RPMI8226 (cell line): ENCODE measurements at regions not wholly inside any gene's neighbourhood (a gene's known extent, or its start where the extent isn't known, plus 50 kb on each side); places are given as distances from the start of the nearest gene placed in this dataset.

Experiments
- DNase-seq: peaks from one replicate; pipeline ENCODE4 v3.0.0-alpha.2; 2015

DNA sequence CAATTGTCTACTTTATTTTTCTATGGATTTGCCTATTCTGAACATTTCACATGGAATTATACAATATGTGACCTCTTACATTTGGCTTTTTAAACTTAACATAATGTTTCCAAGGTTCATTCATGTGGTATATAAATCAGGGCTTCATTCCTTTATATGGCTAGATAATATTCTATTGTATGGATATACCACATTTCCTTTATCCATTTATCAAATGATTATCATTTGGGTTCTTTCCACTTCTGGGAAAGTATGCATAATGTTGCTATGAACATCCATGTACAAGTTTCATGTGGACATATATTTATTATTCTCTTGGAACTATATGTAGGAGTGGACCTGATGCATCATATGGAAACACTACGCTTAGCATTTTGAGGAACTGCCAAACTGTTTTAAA is 99.7 kb upstream of the NCKAP5 start:
- DNase-seq: no peak

DNA sequence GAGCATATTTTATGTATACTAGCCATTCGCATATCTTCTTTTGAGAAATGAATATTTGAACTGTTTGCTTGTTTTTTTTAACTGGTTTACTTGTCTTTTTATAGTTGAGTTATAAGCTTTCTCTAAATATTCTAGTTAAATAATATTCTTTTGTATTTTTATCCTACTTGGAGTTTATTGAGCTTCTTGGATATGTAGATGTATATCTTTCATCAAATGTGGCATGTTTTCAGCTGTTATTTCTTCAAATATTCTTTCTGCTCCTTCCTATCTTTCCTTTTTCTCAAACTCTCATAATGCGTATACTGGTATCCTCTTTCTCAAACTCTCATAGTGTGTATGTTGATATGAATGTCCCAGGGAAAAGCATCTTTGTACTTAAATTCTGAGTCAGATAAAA is 100.3 kb upstream of the NCKAP5 start:
- no peak for DNase-seq

DNA sequence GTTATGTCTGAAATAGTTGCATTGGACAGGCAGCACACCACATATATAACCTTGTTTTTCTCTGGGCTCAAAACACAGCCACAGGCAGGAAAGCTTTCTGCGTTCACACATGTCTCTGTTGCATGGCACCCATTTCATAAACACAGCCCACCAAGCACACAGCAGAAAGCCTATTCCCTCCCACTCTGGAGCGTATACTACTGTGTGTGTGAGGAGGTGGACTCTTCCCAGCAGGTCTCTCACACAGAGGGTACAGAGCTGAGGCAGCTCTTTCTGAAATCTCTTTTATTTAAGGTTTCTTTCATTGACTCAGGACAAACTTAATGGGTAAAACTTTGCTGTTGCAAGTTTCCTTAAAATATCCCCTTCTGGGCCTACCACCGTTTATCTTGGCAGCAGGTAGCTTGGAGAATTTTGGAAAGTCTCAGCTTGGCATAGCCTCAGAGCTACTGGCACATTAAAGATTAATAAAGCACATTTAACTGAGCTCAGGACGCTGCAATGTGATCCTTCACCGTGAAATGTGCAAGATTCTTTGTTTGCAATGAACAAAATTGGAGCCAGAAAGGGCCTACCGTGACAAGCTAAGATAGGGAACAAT is 105.1 kb upstream of the NCKAP5 start:
- DNase-seq: no peak

DNA sequence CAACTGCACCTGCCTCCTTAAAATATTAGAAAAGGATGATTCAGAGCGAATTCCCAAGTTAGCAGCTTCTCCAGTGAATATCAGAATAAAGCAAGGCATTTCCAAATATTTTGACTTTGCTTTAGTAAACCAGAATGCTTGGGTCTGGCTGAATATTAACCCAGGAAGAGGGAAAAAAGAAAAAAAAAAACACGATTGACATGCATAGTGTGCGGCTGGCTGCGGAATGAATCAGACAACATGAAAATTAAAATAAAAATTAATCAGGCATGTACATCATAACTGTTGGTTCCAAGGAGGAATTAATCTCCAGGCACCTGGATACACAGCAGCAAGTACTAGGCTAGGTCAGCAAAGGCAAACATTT is 105.8 kb upstream of the NCKAP5 start:
- DNase-seq: no peak

DNA sequence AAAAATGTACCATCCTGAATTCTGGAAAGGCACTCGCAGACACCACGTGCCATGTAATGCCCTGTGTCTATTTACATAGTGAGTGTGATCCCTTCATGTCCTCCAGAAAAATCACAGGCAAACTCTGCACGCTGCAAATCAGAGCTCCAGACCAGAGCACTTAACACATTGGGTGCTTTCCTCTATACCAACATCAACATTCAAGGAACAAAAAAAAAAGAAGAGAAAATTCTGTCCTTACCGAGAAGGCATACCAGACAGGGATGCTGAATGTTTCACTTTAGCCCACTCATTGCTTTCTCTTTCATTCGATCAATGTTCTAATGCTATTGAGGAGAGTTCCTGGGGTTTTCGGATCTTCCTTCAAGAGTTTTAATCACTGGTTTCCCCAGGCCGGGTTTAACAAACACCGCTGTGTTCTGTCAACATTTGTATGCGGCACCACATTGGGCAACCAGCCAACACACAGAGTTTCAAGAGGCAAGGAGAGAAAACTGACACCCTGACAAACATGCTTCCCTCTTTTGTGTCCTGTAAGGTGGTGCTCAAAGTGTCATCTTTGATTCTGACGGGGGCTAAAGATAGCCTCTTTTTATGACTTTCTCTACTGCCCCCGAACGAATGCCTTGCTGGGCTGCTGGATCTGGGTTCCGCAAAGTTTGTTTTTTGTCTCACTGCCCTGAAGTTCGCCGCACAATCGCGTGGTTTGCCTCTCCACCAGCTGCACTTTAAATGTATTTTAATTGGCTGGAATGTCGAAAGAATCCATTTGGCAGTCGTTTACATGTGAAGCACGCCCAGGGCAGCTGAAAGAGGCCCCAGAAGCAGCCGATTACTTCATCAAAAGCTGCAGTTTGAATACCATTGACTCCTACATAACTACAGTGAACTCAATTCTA is 106.4 kb upstream of the NCKAP5 start:
- peak; percentile 3 for DNase-seq

DNA sequence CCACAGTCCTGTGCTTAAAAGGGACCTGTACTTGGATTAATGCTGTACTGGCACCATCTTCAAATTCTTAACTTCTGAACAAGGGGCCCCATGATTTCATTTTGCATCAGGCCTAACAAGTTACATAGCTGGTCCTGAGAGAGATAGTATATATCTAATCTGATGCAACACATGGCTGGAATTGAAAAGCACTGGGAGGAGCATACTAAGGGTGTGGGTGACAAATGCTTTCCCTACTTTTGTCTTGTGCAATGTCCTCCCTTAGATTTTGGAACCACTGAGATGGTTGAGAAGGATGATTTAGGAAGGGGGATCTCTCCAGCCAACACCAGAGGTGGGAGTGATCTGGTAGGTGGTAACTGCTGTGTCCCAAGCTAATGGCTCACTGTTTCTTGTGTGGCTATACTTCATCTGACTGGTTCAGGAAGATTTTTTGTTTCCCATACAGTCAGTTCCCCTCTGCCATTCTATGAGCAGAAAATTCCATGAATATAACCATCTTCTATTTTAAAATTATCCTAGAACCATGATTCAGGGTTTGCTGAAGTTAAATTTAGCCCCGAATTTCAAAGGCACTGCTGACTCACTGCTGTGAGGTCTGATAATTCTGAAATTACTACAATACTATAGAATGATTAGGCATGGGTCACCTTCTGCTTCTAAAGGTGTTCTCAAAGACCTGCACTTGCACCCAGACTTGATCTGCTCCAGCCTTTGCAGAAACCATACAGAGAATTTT is 108.3 kb upstream of the NCKAP5 start:
- DNase-seq: no peak

DNA sequence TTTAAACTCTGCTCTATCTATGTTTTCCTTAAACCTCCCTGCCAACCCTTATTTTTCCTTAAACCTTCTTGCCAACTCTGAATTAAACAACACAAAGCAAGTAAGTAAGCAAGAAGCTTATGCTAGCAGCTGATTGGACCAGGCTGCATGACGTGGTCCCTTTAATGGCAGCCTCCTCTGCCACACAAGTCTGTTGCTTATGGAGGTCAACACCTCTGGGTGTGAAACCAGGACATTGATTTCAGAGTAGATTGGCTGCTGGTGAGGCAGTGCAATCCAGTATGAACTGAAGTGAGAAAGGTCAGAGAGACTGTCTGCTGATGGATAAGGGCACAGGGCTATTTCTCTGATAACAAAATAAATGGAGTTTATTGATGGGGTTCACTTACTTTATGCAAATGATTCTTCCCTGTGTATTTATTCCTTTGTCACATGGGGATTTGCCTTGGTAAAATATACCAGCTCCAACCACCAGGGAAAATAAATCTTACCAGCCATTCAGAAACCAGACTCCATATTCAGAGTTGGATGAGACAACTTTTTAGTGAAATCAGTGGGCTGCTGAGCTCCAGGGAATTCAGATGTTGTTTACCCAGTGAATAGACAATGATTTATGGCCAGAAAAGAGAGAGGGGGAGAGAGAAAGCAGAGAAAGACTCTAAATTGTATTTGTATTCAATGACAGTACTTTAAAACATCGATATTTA is 112.2 kb upstream of the NCKAP5 start:
- no peak for DNase-seq

DNA sequence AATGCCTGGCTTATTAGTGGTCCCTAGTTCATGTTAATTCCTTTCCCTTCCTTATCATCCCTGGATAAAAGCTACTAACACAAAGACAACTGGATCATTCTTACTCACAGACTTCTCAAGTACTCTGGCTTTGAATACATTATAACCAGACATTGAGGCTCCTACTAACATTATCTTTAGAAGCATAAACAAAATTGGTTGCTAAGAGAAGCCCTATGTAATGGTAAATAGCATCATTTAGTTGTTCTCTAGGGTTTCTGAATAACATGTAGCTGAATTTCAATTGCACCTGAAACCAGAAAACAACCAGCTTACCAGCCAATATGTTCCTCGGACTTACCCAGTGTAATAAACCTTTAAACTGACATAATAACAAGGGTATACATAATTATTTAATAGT is 114.1 kb upstream of the NCKAP5 start:
- no peak for DNase-seq

DNA sequence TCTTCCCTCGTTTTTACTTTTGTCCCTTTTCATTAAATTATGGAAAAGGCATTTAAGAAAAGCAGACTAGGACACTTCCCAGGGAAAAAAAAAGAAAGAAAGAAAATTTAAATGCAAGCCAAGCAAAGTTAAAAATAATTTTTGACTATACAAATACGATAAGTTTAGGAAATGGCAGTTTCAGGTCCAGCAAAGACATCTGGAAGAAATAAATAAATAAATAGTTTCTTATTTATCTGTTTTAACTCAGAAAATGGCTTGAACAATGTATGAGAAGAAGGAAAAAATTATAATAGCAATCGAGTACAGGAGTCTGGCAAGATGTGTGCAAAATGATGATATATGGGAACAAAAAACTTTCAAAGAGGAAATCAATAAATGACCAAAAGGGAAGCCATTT is 114.6 kb upstream of the NCKAP5 start:
- DNase-seq: no peak

DNA sequence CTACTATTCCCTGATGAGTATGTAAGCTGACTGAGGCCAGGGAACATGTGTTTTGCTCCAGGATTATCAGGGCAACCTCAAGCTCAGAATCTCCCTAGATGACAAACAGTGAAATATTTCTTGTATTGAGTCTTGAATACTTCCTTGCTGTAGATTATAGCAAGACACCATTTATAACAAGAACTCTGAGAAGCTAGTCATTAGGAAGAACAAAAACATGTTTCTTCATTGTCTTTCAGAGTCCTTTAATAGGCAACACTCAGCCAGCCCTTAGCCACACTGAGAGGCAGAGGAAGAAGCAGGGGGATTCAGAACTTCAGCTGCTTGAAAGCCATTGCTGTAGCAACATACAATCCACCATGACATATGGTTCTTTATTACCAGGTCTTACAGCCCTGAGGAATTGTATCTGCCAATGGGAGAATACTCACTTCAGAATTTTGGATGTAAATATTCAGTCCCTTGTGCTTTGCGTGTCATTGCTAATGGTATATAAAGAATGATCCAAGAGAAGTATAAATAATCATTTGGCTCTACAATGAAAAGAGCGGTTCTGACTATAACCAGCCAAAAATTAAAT is 117.5 kb upstream of the NCKAP5 start:
- DNase-seq: no peak

DNA sequence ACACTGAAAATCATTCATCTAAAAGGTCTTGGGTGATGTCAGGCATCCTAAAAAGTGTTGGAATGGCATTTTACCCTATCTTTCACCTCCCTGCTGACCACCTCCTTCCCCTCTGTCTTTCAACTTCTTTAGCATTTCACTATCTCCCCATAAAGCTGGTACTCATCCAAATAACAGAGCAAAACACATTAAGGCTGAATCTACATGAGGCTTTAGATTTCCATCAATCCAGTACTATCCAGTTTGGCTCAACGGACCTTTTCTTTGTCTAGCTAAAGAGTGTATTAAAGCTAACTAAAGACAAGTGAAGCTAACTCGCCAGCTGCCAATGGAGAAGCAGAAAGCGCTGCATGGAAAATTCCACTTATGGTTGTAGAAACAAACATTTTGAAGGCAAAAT is 122.5 kb upstream of the NCKAP5 start:
- DNase-seq: no peak

DNA sequence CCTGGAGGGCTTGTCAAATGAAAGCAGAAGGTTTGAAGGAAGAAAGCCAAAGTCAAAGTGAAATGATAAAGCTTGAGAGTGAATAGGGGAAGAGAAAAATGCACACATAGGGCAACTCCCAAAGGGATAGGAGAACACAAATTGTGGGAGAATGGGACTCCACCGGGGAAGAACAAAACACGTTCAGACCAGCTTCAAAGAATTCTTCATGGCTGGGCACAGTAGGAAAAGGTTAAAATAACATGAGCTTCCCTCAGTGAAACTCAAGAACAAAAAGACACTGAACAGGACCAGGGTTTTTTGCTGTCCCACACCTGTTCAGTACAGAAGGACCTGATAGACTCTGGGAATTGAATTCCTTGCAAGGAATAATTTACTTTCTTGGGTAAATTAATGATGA is 123.1 kb upstream of the NCKAP5 start:
- no peak for DNase-seq

DNA sequence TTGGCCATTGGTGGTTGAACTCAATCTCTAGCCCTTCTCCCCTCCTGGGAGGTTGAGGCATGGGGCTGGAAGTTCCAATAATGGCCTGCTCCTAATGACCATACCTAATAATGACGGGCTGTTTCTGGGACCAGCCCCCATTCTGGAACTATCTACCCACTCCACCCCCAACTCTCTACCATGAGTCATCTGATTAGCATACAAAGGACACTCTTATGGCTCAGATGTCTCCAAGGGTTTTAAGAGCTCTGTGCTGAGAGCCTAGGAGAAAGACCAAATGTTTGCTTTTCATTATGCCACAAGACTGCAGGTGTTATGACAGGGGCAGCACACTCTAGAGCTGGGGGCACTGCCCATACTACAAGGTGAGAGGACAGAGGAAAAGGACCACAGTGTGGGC is 137.0 kb upstream of the NCKAP5 start:
- no peak for DNase-seq

DNA sequence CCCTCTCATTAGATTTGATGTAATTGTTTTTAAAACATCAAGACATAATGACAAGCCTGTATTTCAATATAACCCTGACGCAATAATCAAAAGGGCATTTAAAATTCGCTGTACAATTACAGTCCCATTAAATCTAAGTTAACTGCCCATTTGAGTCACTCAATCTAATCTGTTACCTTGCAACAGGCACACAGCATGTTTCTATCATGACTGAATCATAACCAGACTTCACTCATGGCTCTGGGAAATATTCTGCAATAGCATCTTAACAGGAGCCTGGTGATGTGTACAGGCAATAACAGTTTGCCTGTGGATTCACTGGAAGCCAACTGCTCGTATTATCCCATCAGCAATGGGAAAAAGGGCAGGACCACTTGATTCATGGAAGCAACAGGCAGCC is 142.3 kb upstream of the NCKAP5 start:
- DNase-seq: no peak

DNA sequence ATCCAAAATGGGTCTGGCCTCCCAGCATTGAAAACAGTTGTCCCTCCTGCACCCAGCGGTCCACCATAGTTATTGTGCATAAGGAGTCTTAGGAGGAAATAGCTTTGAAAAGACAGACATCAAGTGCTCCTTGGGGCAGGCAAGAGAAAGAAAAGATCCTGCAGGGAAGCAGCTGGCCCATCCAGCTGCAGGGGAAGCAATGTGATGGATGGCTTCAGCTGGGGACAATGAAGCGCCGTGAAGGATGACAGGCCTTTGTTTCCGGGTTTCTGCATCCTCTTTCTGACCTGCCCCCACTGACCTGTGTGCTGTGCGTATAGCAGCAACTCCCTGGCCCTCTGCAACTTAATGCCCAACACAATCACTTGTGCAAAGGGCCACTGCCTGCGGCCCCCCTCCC is 142.9 kb upstream of the NCKAP5 start:
- no peak for DNase-seq

DNA sequence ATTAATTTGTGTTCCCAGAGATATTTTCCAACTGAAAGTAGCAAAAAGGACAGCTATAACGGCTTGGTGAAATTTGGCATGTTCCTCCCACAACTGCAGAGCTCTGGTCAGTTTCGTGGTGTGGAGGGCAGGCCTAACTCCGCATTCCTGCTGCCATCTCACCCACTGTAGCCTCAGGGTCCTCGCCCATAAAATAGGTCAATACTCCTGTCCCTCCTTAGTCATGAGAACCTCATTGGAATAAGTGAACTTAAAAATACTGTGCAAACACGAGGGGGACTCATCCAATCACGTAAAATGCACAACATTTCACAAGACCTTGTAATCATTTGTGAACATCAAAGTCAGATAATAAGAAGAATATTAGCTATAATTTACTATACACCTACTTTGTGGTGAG is 143.5 kb upstream of the NCKAP5 start:
- no peak for DNase-seq

DNA sequence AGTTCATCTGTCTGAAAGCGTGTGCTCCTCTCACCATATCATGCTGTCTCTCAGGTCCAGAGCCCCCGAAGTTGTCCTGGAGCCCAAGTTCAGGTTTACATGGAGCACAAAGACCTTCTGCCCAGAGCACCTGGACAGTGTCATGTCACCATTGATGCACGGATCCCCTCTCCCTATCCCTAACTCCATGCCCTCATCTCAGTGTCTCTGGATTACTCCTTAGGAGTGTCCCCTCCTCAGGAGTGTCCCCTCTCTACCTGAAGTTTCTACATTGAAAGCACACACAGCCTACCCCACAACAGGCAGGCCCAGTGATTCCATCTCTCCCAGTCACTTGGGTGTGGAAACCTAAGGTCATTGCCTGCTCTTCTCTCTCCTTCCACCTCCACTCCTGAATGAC is 144.1 kb upstream of the NCKAP5 start:
- no peak for DNase-seq

DNA sequence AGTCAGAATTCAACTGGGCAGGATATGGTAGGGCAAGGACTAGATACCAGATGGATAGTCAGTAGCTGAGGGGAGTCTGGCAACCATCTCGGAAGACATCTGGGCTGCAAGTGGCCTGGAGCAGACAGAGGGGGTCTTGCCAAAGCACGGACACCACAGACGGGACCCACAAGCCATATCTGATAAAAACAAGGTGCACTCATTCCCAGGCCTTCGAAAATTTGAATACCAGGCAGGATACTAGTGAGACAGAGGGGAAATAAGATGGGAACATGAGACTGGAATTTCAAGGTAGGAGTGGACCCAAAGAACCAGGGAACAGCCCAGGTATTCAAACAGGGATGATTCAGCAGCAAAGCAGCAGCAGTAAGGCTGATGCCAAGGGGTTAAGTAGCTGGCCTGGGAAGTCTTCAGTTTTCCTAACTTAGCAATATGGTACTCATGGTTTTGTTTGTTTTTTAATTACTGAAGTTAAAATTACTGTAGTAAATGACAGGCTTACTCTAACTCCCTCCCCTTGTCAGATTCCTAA is 144.9 kb upstream of the NCKAP5 start:
- no peak for DNase-seq

DNA sequence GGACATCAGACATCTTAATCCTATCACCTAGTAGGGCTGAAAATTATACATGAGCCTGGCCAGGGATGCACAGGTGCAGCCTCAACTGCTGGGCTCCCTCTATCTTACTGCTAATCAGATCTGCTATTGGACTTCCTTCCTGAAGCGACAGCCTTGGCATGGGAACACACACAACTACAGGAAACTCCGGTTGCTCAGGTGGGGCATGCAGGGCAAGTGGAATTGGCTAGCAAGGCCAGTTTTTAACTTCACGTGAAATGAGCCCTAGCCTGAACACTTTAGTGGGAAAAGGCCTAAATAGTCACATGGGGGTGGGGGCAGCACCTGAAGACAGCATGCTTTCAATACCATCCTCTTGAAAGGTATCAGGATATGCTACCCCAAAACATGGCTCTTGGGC is 147.9 kb upstream of the NCKAP5 start:
- no peak for DNase-seq

DNA sequence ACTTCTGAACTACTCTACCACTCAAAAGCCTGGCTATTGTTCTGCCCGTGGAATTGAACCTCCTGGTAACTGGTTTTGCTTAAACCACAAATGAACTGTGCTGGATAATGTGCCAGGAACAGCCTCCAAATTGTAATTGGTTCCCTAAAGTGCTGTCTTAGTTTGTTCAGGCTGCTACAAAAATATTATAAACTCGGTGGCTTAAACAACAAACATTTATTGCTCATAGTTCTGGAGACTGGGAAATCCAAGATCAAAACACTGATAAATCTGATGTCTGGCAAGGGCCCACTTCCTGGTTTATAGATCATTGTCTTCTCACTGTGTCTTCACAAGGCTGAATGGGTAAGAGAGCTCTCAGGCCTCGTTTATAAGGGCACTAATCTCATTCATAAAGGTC is 149.2 kb upstream of the NCKAP5 start:
- DNase-seq: no peak

DNA sequence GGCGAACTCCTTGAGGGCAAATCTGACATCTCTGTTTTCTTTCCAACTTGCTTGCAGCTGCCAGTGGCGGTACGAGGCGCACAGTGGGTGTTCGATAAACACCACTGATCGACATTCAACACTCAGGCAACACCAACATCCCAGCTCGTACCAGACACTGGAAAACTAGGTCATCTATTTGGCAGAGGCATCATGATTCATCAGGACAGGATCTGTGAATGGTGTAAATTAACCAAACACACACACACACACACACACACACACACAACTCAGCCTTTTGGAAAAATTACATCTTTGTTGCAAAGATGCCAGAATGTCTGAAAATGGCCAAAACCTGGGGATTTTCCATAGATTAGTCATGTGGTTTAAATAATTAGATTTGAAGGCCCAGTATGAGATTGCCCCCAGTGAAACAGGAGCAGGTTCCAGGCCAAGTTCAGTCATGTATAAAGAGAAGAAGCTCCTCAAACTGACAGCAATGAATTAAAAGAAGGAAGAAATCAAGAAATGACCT is 150.5 kb upstream of the NCKAP5 start:
- DNase-seq: no peak

DNA sequence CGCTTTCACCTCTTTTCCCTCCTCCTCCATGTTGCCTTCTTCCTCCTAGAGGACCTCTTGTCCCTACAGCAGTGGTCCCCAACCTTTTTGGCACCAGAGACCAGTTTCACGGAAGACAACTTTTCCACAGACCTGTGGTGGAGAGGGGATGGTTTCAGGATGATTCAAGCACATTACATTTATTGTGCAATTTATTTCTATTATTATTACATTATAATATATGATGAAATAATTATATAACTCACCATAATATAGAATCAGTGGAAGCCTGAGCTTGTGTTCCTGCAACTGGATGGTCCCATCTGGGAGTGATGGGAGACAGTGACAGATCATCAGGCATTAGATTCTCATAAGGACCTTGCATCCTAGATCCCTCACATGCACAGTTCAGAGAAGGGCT is 152.2 kb upstream of the NCKAP5 start:
- no peak for DNase-seq

DNA sequence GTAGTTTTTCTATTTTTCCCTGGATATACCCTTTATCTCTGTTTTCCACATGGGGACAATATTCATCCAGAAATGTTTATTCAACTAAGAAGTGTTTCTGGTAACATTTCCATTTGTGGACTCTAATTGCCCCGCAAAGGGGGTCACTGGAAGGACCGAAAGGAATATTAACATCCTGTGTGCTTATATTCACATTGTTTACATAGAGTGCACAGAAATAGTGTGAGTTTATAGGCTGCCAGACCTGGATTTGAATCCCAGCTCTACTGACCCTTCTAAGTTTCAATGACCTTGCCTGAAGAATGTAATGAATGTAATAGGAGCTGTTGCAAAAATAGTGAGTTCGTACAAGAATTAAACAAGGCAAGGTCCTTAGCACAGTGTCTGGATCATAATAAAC is 152.9 kb upstream of the NCKAP5 start:
- DNase-seq: no peak
